GM19025 (cell line): ENCODE measurements at regions not wholly inside any gene's neighbourhood (a gene's known extent, or its start where the extent isn't known, plus 50 kb on each side); places are given as distances from the start of the nearest gene placed in this dataset.
"Not testable (repeated sequence)": the region's sequence is repeated elsewhere in the genome, so short reads cannot be mapped to it uniquely, and the experiment has no call there.

Source experiments
- ATAC-seq: cut with Tn5 transposase; IDR thresholded peaks from one replicate; pipeline ENCODE4 v1.9.1; 2021; ENCODE audit warnings: mild to moderate bottlenecking, low read depth, moderate library complexity; ENCODE audit not compliant: unreplicated experiment

GRCh38 chr13:87972568-87972967 lies 301.4 kb downstream of the SLITRK5 start:
- no peak for ATAC-seq

GRCh38 chr13:87975035-87975434 lies 303.9 kb downstream of the SLITRK5 start:
- no peak for ATAC-seq

- not testable (repeated sequence) for ATAC-seq
Observed at GRCh38 chr13:87976650-87977049, 305.5 kb downstream of the SLITRK5 start.

GRCh38 chr13:87981416-87981815 lies 310.2 kb downstream of the SLITRK5 start:
- ATAC-seq: no peak

- ATAC-seq: no peak
Observed at GRCh38 chr13:87982400-87982799, 311.2 kb downstream of the SLITRK5 start.

- ATAC-seq: no peak
Observed at GRCh38 chr13:87986639-87987250, 315.6 kb downstream of the SLITRK5 start.

GRCh38 chr13:87998081-87998480 lies 326.9 kb downstream of the SLITRK5 start:
- no peak for ATAC-seq

GRCh38 chr13:87999240-87999700 lies 328.1 kb downstream of the SLITRK5 start:
- no peak for ATAC-seq

GRCh38 chr13:87999788-88000187 lies 328.6 kb downstream of the SLITRK5 start:
- ATAC-seq: no peak

GRCh38 chr13:88000239-88000638 lies 329.1 kb downstream of the SLITRK5 start:
- ATAC-seq: no peak

GRCh38 chr13:88000787-88001186 lies 329.6 kb downstream of the SLITRK5 start:
- ATAC-seq: no peak

GRCh38 chr13:88005188-88005587 lies 334.0 kb downstream of the SLITRK5 start:
- ATAC-seq: no peak

GRCh38 chr13:88014527-88014926 lies 343.4 kb downstream of the SLITRK5 start:
- no peak for ATAC-seq

GRCh38 chr13:88022431-88023208 lies 351.4 kb downstream of the SLITRK5 start:
- no peak for ATAC-seq

GRCh38 chr13:88026241-88026640 lies 355.1 kb downstream of the SLITRK5 start:
- ATAC-seq: no peak

- no peak for ATAC-seq
Observed at GRCh38 chr13:88031980-88032559, 360.9 kb downstream of the SLITRK5 start.

GRCh38 chr13:88036205-88036604 lies 365.0 kb downstream of the SLITRK5 start:
- ATAC-seq: not testable (repeated sequence)

GRCh38 chr13:88042489-88042888 lies 371.3 kb downstream of the SLITRK5 start:
- no peak for ATAC-seq

- no peak for ATAC-seq
Observed at GRCh38 chr13:88051746-88052482, 380.7 kb downstream of the SLITRK5 start.

- no peak for ATAC-seq
Observed at GRCh38 chr13:88063741-88064140, 392.6 kb downstream of the SLITRK5 start.

- no peak for ATAC-seq
Observed at GRCh38 chr13:88066847-88067246, 395.7 kb downstream of the SLITRK5 start.
